Epithelial cell of proximal tubule (primary cell): ENCODE measurements at regions not wholly inside any gene's neighbourhood (a gene's known extent, or its start where the extent isn't known, plus 50 kb on each side); places are given as distances from the start of the nearest gene placed in this dataset.

Experiments
- DNase-seq: peaks from one replicate; pipeline ENCODE4 v3.0.0-alpha.2; 2011; ENCODE audit warnings: low read depth
- H3K4me3 ChIP-seq: 2 replicates; pipeline ENCODE4 v1.5.1; 2011; ENCODE audit warnings: low read depth, mild to moderate bottlenecking, low read length
- TF ChIP-seq, protein P1 (sequence below): conservative IDR thresholded peaks from 2 replicates; pipeline ENCODE4 v1.5.1; 2012; ENCODE audit warnings: low read depth, mild to moderate bottlenecking, low read length

GRCh38 chr2:83725735-83726134, 733.3 kb downstream of the SUCLG1 start:
- DNase-seq, result no peak
- TF ChIP-seq, protein P1, sequence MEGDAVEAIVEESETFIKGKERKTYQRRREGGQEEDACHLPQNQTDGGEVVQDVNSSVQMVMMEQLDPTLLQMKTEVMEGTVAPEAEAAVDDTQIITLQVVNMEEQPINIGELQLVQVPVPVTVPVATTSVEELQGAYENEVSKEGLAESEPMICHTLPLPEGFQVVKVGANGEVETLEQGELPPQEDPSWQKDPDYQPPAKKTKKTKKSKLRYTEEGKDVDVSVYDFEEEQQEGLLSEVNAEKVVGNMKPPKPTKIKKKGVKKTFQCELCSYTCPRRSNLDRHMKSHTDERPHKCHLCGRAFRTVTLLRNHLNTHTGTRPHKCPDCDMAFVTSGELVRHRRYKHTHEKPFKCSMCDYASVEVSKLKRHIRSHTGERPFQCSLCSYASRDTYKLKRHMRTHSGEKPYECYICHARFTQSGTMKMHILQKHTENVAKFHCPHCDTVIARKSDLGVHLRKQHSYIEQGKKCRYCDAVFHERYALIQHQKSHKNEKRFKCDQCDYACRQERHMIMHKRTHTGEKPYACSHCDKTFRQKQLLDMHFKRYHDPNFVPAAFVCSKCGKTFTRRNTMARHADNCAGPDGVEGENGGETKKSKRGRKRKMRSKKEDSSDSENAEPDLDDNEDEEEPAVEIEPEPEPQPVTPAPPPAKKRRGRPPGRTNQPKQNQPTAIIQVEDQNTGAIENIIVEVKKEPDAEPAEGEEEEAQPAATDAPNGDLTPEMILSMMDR, result no peak
- no peak overlapping the region for H3K4me3 ChIP-seq

GRCh38 chr2:83705146-83705545, 753.9 kb downstream of the SUCLG1 start:
- no peak overlapping the region for H3K4me3 ChIP-seq
- TF ChIP-seq, protein P1, result no peak
- no peak for DNase-seq

DNA sequence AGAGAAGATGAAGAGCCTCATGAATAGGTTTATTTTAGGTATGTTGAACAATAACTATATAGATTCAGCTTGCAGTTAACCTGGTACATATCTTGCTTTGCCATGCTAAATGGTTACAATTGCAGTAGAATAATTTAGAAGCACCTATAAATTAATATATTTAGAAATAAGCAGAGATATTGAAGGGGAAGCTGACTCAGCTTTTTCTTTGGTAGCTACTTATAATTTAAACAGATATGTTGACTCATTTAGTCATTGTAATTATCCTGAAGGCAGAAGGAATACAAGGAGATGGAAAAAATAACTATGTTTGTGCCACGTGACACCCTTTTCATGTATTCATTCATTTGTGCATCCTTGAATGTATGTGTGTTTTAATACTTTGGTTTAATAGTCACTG, 755.5 kb downstream of the SUCLG1 start:
- DNase-seq, result no peak

GRCh38 chr2:83696838-83697237, 762.2 kb downstream of the SUCLG1 start:
- no peak overlapping the region for H3K4me3 ChIP-seq
- no peak for DNase-seq
- TF ChIP-seq, protein P1, result no peak

More for the DNA sequence above, 755.5 kb downstream of the SUCLG1 start:
- no peak overlapping the region for H3K4me3 ChIP-seq
- TF ChIP-seq, protein P1, result no peak

DNA sequence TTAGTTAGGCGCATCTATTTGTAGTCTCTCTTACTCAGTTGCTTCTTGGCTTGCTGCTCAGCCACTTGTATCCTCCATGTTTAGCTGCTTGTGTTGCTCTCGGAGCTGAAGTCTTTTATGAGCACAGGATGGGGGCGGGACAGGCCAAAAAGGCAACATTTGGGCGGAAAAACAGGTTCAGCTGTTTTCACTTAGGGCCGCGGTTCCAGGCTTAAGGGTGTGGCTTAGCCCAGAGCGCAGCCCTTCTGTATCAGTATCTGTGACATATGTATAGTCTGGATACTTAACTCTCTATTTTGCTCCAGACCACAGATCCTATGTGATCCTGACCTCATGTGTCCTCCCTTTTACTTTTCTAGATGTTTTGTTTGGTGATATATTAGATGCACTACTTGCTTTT, 763.5 kb downstream of the SUCLG1 start:
- no peak overlapping the region for H3K4me3 ChIP-seq
- TF ChIP-seq, protein P1, result no peak
- DNase-seq, result no peak

GRCh38 chr2:83695037-83695436, 764.0 kb downstream of the SUCLG1 start:
- DNase-seq, result no peak
- TF ChIP-seq, protein P1, result no peak
- H3K4me3 ChIP-seq, result no peak overlapping the region

DNA sequence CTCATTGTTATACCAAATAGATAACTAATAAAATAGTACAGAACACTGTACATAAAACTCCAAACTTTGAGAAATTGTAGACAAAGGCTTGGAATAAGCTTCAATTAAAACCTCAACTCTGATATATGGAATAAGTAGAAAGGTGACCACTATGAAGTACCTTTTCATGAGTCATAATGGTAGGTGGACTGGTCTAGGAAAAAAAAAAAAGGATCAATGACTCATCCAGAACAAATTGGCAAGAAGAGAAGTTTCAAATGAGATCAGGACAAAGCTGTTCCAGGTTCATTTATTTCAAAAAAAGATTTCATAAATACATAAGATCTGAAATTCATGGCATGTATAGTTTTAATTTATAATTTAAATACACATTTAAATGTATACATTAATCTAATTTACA, 769.7 kb downstream of the SUCLG1 start:
- TF ChIP-seq, protein P1, result no peak
- DNase-seq, result no peak
- H3K4me3 ChIP-seq, result no peak overlapping the region
